ENCODE measurements at regions not wholly inside any gene's neighbourhood (a gene's known extent, or its start where the extent isn't known, plus 50 kb on each side); places are given as distances from the start of the nearest gene placed in this dataset.

- intact Hi-C loops (cut with micrococcal nuclease; ENCODE audit: unreplicated experiment) (no loop called here), in situ Hi-C loops (cut with HindIII; ENCODE audit: extremely low pct_ligation_motif_present, low pct_unique_long_range_greater_than_20kb) (loop anchor here (25.0 kb wide), 1 partner anchor 244 kb away; no protein-coding TSS in a partner anchor)
- DNase-seq (ENCODE audit: low spot score) (no peak), FAIRE-seq (no peak), ATAC-seq (no peak)
- TF ChIP-seq KLF13 (CRISPR knock-in tag; IDR thresholded peaks at IDR 0.05) (no peak), EP300 (IDR thresholded peaks at IDR 0.05; ENCODE audit: low read depth in 2 of 2, low read length in 2 of 2) (no peak), EP300 (CRISPR knock-in tag; IDR thresholded peaks at IDR 0.05; ENCODE audit: borderline replicate concordance) (no peak), ZNF414 (CRISPR knock-in tag; IDR thresholded peaks at IDR 0.05) (no peak), ZNF333 (CRISPR knock-in tag; IDR thresholded peaks at IDR 0.05; ENCODE audit: borderline replicate concordance) (no peak), SNRNP70 (IDR thresholded peaks at IDR 0.05; ENCODE audit: low read depth, low read length) (no peak), ZFX (CRISPR knock-in tag; IDR thresholded peaks at IDR 0.05; ENCODE audit: low read depth) (no peak), TSC22D2 (CRISPR knock-in tag; IDR thresholded peaks at IDR 0.05; ENCODE audit: borderline replicate concordance) (no peak), ZUFSP (CRISPR knock-in tag; IDR thresholded peaks at IDR 0.05; ENCODE audit: borderline replicate concordance) (no peak), ZNF670 (CRISPR knock-in tag; IDR thresholded peaks at IDR 0.05; ENCODE audit: borderline replicate concordance) (no peak)
- 15% methylated on average over 3 of the region's 3 CpGs for WGBS (ENCODE audit: low lambda C conversion rate)
- no peaks in the 10 kb centered on the region for H3K36me3 ChIP-seq (replicated peaks in 1 of 2; ENCODE audit: control insufficient read depth in 1 of 2, insufficient read depth in 2 of 2, low read length in 2 of 2)
- H3K4me3 ChIP-seq (replicated peaks in 1 of 3; ENCODE audit: insufficient read depth in 1 of 3, low read depth in 2 of 3, low read length in 3 of 3), result no peak overlapping the region
- H4K20me1 ChIP-seq (ENCODE audit: insufficient read depth, low read length), result no peaks in the 10 kb centered on the region
- H3K4me2 ChIP-seq (ENCODE audit: low read depth, low read length), result no peak overlapping the region
- ChIA-PET POLR2A (no interaction called here), CTCF (ENCODE audit: low intra/inter-chr PET ratio, low total read pairs) (no interaction called here)
- H2AFZ ChIP-seq (ENCODE audit: low read length), result no peak overlapping the region
- BruUV-seq (replicated peaks), result no TSS peak
- H3K27me3 ChIP-seq (ENCODE audit: control insufficient read depth in 1 of 2, insufficient read depth in 2 of 2, low read length in 2 of 2), result no peaks in the 10 kb centered on the region; a peak in 1 of 5 replicates
- no peaks in the 10 kb centered on the region for H3K9me3 ChIP-seq (ENCODE audit: low read length)
- peaks cover 12% of the 10 kb centered on the region for H3K4me1 ChIP-seq (ENCODE audit: insufficient read depth, low read length)
- no peak overlapping the region for H3K27ac ChIP-seq (ENCODE audit: extremely low read length, insufficient read depth, low read length)
- no peak overlapping the region for H3K9ac ChIP-seq (ENCODE audit: insufficient read depth, low read depth, low read length)
- H3K79me2 ChIP-seq (ENCODE audit: insufficient read depth, low read length), result no peaks in the 10 kb centered on the region
These were observed 346.4 kb downstream of the PTTG2 start for GRCh38 chr4:38306482-38307071.
